GM11168 (cell line): ENCODE measurements at regions not wholly inside any gene's neighbourhood (a gene's known extent, or its start where the extent isn't known, plus 50 kb on each side); places are given as distances from the start of the nearest gene placed in this dataset.

ENCODE experiments used
- in situ Hi-C: fragments of 300-500 bp; cut with MboI; formaldehyde crosslinking; loops from one replicate; pipeline ENCODE4 v1.12.0; 2022; ENCODE audit warnings: low sequenced_read_pairs; ENCODE audit not compliant: unreplicated experiment

GRCh38 chr2:234348081-234348480, 148.8 kb downstream of the ARL4C start:
- in situ Hi-C loops, result no loop called here

GRCh38 chr2:234345921-234346320, 151.0 kb downstream of the ARL4C start:
- in situ Hi-C loops, result no loop called here

GRCh38 chr2:234344012-234344411, 152.9 kb downstream of the ARL4C start:
- in situ Hi-C loops, result no loop called here

GRCh38 chr2:234343372-234343771, 153.5 kb downstream of the ARL4C start:
- in situ Hi-C loops, result no loop called here

DNA sequence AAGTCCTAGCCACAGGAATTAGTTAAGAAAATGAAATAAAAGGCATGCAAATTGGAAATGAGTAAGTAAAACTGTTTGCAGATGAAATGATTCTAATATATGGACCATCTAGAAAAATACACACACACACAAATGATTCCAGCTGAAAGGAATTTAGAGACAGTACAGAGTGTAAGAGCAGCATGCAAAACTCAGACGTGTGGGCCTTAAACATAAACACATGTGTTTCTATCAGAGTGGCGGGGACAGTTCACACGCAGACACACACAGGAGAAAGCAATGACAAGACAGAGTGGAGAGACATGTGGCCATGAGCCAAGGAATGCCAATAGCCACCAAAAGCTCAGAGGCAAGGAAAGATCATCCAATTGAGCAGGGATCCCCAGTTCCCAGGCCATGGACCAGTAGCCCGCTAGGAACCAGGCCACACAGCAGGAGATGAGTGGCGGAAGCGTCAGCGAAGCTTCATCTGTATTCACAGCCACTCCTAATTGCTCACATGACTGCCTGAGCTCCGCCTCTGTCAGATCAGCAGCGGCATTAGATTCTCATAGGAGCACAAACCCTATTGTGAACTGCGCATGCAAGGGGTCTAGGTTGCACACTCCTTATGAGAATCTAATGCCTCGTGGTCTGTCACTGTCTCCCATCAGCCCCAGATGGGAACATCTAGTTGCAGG, 155.4 kb downstream of the ARL4C start:
- in situ Hi-C loops, result no loop called here

- in situ Hi-C loops, result no loop called here
Measured at GRCh38 chr2:234339501-234339900, 157.4 kb downstream of the ARL4C start.

DNA sequence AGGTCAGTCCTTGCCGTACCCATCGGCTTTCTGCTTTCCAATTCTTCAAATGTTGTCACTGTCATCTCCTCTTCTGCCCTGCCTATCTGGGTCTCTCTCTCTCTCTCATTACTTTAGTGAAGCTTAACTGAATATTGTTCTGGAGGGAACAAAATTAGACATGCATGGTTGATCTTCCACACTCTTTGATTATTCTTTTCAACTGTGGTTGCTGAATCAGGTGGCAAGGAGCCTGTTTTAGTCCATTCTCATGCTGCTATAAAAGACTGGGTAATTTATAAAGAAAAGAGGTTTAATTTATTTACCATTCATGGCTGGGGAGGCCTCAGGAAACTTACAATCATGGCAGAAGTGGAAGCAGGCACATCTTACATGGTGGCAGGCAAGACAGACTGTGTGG, 157.9 kb downstream of the ARL4C start:
- in situ Hi-C loops, result no loop called here

- in situ Hi-C loops, result no loop called here
Measured at GRCh38 chr2:234335661-234336228, 161.1 kb downstream of the ARL4C start.

GRCh38 chr2:234334756-234335155, 162.1 kb downstream of the ARL4C start:
- in situ Hi-C loops, result no loop called here

DNA sequence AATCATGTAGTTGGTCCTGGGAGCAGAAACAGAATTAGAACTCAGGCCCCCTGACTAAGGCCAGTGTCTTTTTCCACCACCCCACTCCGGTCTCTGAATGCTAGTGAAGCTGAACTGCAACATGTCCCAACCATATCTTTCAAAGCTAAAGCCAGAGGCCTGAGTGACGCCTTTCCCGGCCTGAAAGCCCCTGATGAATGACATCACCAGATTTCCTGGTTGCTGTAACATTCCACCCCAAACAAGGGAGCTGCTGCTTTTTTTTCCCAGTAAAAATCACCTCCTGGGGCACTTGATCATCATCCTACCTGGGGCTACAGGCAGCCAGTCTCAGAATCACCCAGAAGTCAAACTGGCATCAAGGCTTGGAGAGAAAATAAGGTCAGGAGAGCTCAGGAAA, 162.7 kb downstream of the ARL4C start:
- in situ Hi-C loops, result no loop called here

DNA sequence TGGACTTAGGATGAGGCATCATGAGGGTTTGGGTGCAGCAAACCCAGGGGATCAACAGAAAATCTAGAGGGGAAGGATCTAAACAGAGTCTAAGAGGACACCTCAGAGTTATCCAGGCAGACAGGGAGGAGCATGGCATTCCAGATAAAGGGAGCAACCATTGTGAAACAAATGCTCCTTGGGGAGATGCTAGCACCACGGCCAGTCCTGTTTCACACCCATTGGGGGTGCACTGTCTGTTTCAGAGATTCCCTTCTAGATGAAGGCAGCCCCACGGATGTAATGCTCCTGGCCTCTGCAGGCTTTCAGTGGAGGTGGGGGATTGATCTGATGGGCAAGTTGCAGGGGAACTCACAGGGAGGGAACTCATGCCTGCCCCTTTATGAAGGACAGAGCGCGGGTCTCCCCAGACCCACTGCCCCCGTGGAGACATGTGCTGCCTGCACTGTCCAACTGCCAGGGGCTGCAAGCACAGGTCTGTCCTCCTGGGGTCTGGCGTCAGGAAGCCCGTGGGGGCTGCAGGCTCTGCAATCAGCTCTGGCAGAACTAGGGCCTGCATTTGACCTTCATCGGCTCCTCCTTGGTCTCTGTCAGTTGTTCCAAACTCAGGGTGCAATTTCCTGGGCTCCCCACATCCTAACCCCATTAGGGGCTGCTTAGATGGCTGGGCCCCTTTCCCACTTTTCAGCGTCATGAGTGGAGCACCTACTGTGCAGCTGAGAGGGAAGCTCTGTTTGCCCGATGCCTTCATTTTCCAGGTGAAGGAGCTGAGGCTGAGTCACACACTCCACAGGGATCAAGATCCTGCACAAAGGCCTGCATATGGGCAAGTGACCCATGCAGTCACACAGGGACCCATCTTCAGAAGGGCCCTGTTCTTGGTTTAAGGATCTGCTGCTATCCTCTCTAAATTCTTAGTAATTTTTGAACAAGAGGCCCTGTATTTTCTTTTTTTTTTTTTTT, 163.4 kb downstream of the ARL4C start:
- in situ Hi-C loops, result no loop called here

DNA sequence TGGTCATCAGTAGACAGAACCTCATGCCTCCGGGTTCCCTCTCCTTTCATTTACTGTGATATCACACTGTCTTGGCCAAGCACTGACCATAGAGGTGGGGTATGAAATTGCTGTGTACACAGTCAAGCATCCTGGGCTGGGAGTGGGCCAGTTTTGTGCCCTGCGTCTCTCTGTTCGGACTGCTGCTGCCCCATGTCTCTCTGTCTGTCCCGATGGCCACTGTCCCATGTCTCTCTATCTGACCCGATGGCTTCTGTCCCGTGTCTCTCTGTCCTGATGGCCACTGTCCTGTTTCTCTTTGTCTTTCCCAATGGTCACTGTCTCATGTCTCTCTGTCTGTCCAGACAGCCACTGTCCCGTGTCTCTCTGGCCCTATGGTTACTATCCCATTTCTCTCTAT, 164.9 kb downstream of the ARL4C start:
- in situ Hi-C loops, result no loop called here

GRCh38 chr2:234331566-234331965, 165.3 kb downstream of the ARL4C start:
- in situ Hi-C loops, result no loop called here

DNA sequence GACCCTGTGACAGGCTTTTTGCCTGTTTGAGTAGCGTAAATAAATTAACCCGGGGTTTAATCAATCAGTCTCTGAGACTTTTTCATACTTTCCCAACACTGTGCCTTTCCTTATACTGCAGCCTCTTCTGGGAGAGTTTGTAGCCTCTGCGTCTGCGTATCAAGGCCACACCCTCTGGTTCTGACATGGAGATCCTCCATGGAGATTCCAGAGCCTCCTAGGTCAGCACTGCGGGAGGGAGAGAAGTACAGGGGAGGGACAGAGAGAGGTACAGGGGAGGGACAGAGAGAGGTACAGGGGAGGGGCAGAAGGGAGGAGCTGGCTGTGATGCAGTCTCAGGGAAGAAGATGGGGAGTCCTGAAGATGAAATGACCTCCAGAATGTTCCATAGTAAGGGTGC, 166.0 kb downstream of the ARL4C start:
- in situ Hi-C loops, result no loop called here

- in situ Hi-C loops, result no loop called here
Measured at GRCh38 chr2:234329202-234329960, 167.5 kb downstream of the ARL4C start.

DNA sequence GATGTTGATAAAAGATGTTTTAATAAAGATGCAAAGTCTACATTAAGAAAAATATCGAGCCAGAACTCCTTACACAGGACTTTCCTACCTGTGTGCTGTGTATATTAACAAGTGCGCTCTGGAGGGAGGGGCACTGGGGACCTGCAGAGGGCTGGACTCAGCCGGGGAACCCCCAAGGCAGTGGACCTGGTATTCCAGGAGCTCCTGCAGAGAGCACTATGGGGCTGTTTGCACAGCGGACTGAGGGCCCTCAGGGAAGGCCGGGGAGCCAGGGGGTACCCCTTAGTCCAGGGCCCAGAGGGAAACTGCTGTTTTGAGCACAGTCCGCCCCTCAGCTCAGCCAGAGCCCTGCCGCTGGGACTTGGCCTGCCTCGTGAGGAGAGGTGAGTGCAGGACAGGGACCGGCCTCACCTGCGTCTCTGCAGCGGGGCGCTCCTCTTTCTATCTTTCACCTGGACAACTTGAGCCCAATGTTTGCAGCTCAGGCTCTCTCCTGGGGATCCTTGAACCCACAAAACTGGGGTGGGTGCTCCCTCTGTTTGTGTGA, 168.4 kb downstream of the ARL4C start:
- in situ Hi-C loops, result no loop called here

DNA sequence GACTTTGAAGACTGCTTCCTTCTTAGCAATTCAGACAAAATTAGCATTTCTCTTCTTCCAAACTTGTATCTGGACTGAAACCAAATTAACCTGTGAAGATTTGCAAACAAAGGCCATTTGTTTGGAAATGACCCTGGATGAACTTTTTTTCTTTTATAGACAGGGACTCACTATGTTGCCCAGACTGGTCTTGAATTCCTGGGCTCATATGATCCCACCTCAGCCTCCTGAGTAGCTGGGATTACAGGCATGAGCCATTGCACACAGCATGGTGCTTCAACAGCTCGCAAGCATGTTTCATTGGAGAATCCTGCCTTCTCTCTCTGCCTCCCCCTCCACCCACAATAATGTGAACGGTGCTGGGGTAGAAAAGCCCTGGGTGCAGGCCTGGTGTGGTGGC, 170.2 kb downstream of the ARL4C start:
- in situ Hi-C loops, result no loop called here

GRCh38 chr2:234324116-234324515, 172.8 kb downstream of the ARL4C start:
- in situ Hi-C loops, result no loop called here

DNA sequence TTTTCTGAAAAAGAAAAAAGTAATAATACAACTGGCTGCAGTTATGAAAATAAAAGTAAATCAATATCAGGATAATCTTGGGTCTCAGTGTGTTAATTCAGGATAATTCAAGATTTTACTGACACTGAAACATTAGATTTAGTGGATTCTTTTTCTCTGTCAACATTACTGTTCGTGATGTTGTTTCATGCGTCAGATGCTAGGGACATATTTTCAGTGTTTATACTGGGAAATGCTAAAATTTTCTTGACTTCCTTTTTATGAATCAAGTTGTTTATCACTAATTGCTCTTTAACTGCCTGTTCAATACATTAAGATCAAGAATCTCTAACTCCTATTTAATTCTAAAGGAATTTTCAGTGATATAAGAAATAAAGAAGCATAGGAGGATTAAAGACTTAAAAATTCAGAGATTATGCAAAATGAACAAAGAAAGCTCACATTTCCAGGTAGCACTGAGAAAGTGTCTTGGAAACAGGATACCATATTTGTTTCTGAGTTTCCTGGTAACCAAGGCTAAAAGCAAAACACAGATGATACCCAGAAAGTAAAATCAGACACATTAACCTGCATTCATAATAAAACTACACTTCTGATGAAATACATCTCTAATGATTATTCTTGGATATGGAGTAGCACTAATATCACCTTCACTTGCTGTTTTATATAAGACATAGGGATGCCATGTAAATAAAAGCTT, 174.0 kb downstream of the ARL4C start:
- in situ Hi-C loops, result no loop called here

- in situ Hi-C loops, result no loop called here
Measured at GRCh38 chr2:234320066-234320465, 176.8 kb downstream of the ARL4C start.
